Fibroblast of peridontal ligament (primary cell): ENCODE measurements at regions not wholly inside any gene's neighbourhood (a gene's known extent, or its start where the extent isn't known, plus 50 kb on each side); places are given as distances from the start of the nearest gene placed in this dataset.
"Not testable (repeated sequence)": the region's sequence is repeated elsewhere in the genome, so short reads cannot be mapped to it uniquely, and the experiment has no call there.

Experiments used
- DNase-seq: peaks from one replicate; pipeline ENCODE4 v3.0.0-alpha.2; 2010; ENCODE audit errors: extremely low read depth

GRCh38 chr21:28011970-28012369, 980.7 kb downstream of the LTN1 start:
- not testable (repeated sequence) for DNase-seq

DNA sequence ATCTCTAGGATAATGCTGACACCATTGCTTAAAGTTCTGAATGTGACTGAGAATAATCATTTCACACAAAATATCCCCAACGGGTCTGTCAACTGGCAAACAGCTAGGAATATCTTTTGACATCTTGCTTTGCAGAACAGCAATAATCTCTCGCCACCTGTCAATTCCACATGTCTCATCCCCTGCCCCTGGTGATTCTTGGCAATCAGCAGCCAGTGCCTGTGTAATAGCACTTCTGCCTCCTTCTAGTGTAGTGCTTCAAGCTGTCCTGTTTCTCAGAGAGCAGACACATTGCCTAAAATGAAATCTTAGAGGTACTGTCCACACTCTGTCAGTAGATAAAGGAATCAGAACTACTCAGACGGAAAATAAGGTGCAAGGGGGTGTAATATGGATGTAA, 984.4 kb downstream of the LTN1 start:
- DNase-seq: not testable (repeated sequence)

- DNase-seq: not testable (repeated sequence)
Observed at GRCh38 chr21:28003627-28004026, 989.0 kb downstream of the LTN1 start.

- DNase-seq: peak; percentile 29
Observed at GRCh38 chr21:27996906-27997305, 995.8 kb downstream of the LTN1 start.

- DNase-seq: peak; percentile 57
Observed at GRCh38 chr21:27984663-27985325, 1007.9 kb downstream of the LTN1 start.

DNA sequence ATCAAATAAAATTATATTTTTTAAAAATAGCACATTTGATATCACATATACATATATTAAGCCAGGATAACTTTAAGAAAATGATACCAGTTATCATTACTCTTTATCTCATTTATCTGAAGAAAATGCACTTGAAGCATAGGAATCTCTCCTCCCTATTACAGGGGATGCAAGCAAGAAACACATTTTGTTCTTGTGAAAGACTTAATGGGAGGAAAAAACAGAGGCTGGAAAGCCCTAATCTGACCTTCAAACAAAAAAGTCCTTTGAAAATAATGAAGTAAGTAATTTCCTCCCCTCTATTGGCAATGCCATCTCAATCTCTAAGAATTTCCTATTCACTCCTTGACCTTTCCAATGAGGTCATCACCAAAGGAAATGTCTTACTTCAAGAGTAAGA, 1012.6 kb upstream of the ADAMTS5 start:
- DNase-seq: not testable (repeated sequence)

DNA sequence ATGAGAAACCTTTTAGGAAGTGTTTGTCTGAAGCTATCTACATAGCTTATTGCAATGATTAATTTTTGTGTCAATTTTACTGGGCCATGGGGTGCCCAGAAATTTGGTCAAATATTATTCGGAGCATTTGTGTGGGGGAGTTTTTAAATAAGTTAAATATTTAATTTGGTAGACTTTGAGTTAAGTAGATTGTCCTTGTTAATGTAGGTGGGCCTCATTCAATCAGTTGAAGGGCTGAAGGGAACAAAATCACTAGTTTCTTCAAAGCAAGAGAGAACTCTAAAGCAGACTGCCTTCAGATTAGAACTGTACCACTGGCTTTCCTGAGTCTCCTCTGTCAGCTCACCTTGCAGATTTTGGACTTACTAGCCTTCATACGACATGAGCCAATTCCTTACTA, 1008.6 kb upstream of the ADAMTS5 start:
- DNase-seq: no peak

DNA sequence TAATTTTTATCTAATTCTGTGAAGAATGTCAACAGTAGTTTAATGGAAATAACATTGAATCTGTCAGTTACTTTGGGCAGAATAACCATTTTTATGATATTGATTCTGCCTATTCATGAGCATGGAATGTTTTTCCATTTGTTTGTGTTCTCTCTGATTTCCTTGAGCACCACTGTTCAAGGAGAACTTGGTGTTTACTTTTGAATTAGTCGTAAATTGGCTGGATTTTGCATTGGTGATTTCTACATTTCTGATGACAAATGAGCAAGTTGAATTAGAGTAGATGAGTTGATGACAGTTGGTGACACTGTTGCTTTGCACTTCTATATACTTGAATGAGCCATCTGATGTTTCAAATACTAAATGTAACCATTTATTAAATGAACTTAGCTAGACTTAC, 1007.3 kb upstream of the ADAMTS5 start:
- DNase-seq: not testable (repeated sequence)

- peak; percentile 32 for DNase-seq
Observed at GRCh38 chr21:27968240-27968639, 1001.4 kb upstream of the ADAMTS5 start.

DNA sequence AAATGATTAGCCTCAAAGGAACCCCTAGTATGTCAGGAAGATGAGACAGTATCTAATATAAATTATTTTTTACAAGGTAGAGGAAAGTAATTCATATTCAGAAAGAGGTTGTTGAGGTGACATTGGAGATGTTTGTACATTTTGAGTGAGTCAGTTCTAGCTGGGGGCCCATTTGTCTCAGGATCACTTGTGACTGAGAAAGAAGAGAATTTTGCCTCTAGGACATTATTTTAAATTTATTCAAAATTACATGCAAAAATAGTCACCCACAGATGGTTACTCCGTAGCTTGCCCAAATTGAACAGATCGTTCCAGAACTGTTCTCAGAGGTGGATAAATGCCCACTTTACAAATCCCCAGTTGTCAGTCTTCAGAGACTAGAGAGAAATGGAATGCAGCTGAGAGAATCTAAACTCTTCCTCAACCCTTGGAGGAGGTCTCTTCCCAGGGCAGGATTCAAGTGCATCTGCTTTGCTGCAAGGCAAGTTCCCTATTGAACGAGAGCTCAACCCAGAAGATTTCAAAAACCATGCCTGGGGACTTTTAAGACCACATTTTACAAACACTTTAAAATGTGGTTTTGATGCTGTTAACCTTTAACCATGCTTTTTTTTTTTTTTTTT, 987.8 kb upstream of the ADAMTS5 start:
- peak; percentile 96 for DNase-seq

DNA sequence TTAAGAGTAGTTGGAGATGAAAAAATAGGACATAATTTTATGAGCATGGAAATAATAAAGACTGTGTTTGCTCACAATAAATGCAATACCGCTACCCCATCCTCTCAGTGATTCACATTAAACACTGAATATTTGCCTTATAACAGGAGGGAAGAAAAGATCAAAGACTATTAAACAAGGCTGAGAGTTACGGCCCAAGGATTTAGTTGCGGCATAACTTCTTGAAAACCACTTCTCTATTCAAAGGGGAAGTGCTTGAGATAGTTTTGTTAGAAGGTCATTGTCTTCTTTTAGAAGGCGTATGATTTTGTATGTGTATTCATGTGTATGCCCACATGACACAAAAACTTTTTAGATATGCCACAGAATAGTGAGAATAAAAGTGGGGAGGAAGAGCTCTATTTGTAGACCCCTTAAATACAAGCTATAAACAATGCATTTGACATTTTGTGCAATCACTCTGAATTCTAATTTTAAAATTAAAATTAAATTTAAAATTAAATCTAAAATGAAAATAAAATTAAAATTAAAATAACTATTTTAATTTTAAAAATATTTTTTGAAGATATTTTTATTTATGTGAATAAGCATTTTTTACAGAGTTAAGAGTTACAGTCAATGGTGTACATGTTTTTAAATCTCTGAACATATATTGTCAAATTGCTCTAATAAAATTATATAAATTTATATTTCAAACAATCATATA, 986.6 kb upstream of the ADAMTS5 start:
- no peak for DNase-seq

- not testable (repeated sequence) for DNase-seq
Observed at GRCh38 chr21:27949093-27949492, 982.2 kb upstream of the ADAMTS5 start.

- not testable (repeated sequence) for DNase-seq
Observed at GRCh38 chr21:27930108-27930767, 963.4 kb upstream of the ADAMTS5 start.

GRCh38 chr21:27929179-27929578, 962.3 kb upstream of the ADAMTS5 start:
- DNase-seq: peak; percentile 87

GRCh38 chr21:27928534-27929115, 961.7 kb upstream of the ADAMTS5 start:
- peak; percentile 94 for DNase-seq

DNA sequence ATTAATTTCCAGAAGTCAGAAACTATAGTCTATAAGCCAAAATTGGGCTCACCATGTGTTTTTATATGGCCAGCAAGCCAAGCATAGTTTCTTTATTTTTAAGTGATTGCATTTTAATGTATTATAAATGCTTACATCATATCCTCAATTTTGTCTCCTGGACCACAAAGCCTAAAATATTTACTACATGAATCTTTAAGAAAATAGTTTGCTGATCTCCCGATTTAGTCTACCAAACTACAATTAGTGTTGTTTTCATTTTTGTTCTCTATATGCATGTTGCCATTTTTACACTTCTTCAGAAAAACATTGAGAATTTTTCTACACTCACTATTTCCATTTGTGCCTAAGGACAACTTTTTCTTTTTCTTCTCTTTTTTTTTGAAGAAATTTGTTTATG, 954.5 kb upstream of the ADAMTS5 start:
- DNase-seq: peak; percentile 35

GRCh38 chr21:27917966-27918365, 951.1 kb upstream of the ADAMTS5 start:
- DNase-seq: peak; percentile 19

- not testable (repeated sequence) for DNase-seq
Observed at GRCh38 chr21:27916326-27916725, 949.4 kb upstream of the ADAMTS5 start.

GRCh38 chr21:27912133-27912532, 945.2 kb upstream of the ADAMTS5 start:
- not testable (repeated sequence) for DNase-seq

DNA sequence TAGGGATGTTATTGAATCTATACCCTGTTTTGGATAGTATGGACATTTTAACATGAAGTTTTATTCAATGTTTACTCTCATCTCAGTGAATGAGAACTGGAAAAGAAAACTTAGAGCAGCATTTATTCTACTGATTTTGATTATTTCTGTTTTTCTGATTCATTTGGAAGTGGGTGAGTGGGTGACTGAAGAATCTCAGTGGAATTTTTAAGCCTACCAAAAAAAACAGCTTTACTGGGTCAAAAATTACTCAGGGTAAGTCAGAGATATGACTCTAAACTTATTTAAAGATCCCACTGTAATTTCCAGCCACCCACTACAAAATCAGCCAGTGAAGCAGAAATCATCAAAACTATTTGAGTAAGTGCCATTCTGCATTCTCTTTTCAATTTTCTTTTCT, 942.6 kb upstream of the ADAMTS5 start:
- DNase-seq: peak; percentile 51

GRCh38 chr21:27908816-27909215, 941.9 kb upstream of the ADAMTS5 start:
- peak; percentile 56 for DNase-seq

GRCh38 chr21:27902904-27903303, 936.0 kb upstream of the ADAMTS5 start:
- DNase-seq: not testable (repeated sequence)
